HepG2 (cell line): ENCODE measurements at regions not wholly inside any gene's neighbourhood (a gene's known extent, or its start where the extent isn't known, plus 50 kb on each side); places are given as distances from the start of the nearest gene placed in this dataset.

Experiments used
- DBP ChIP-seq: sonication (generic); formaldehyde crosslinking; IDR thresholded peaks from 2 replicates; pipeline ENCODE4 v1.4.0; 2020; ENCODE audit warnings: missing genetic modification reagents; ENCODE audit errors: not compliant biosample characterization
- EP300 ChIP-seq, 3 experiments: sonication (generic) in 1 of 3; formaldehyde crosslinking in 1 of 3; IDR thresholded peaks; 2 replicates each; pipeline versions ENCODE4 v1.5.1 to v1.6.1; 2011 to 2020; ENCODE audit warnings: low read depth in 2 of 3, low read length in 2 of 3, borderline replicate concordance in 1 of 3, improper control_type of control experiment in 1 of 3, mild to moderate bottlenecking in 1 of 3, missing genetic modification reagents in 1 of 3, moderate library complexity in 1 of 3
- FOXA3 ChIP-seq: IDR thresholded peaks from 2 replicates; pipeline ENCODE4 v1.6.1; 2016; ENCODE audit warnings: missing genetic modification reagents, missing compliant biosample characterization
- HNRNPUL1 ChIP-seq: fragments of 200-400 bp; formaldehyde crosslinking; IDR thresholded peaks from 2 replicates; pipeline ENCODE4 v1.6.1; 2017; ENCODE audit warnings: low read depth, mild to moderate bottlenecking, low read length, moderate library complexity
- IKZF5 ChIP-seq: IDR thresholded peaks from 2 replicates; pipeline ENCODE4 v1.6.1; 2018; ENCODE audit warnings: missing genetic modification reagents, mild to moderate bottlenecking, missing compliant biosample characterization
- MEIS2 ChIP-seq: sonication (generic); formaldehyde crosslinking; IDR thresholded peaks from 2 replicates; pipeline ENCODE4 v1.9.0; 2021; ENCODE audit warnings: mild to moderate bottlenecking, missing genetic modification reagents
- MTF1 ChIP-seq: sonication (generic); formaldehyde crosslinking; IDR thresholded peaks from 2 replicates; pipeline ENCODE4 v1.5.0; 2020; ENCODE audit warnings: missing genetic modification reagents
- PRDM10 ChIP-seq: sonication (generic); formaldehyde crosslinking; IDR thresholded peaks from 2 replicates; pipeline ENCODE4 v1.4.0; 2020; ENCODE audit warnings: low read depth, missing genetic modification reagents
- REL ChIP-seq: sonication (generic); formaldehyde crosslinking; conservative IDR thresholded peaks from 2 replicates; pipeline ENCODE4 v1.8.0; 2022; ENCODE audit warnings: mild to moderate bottlenecking, missing genetic modification reagents, moderate library complexity
- SOX13 ChIP-seq, 3 experiments: fragments of 450-650 bp in 1 of 3; sonication (generic) in 1 of 3; formaldehyde crosslinking in 1 of 3; IDR thresholded peaks in 2 of 3; conservative IDR thresholded peaks in 1 of 3; 2 replicates each; pipeline versions ENCODE4 v1.5.0 to v1.6.1; 2016 to 2020; ENCODE audit warnings: antibody characterized with exemption in 1 of 3, mild to moderate bottlenecking in 1 of 3, missing compliant biosample characterization in 1 of 3, missing genetic modification reagents in 1 of 3, moderate library complexity in 1 of 3
- SP140L ChIP-seq: sonication (generic); formaldehyde crosslinking; IDR thresholded peaks from 2 replicates; pipeline ENCODE4 v1.4.0; 2020; ENCODE audit warnings: missing genetic modification reagents, borderline replicate concordance
- XBP1 ChIP-seq: sonication (generic); formaldehyde crosslinking; IDR thresholded peaks from 2 replicates; pipeline ENCODE4 v1.5.0; 2020; ENCODE audit warnings: missing genetic modification reagents
- ZC3H4 ChIP-seq: sonication (generic); formaldehyde crosslinking; IDR thresholded peaks from 2 replicates; pipeline ENCODE4 v1.4.0; 2020; ENCODE audit warnings: missing genetic modification reagents, borderline replicate concordance
- ZNF234 ChIP-seq: sonication (generic); formaldehyde crosslinking; conservative IDR thresholded peaks from 2 replicates; pipeline ENCODE4 v1.5.1; 2020; ENCODE audit warnings: mild to moderate bottlenecking, missing genetic modification reagents
- ZNF260 ChIP-seq: sonication (generic); formaldehyde crosslinking; IDR thresholded peaks from 2 replicates; pipeline ENCODE4 v1.4.0; 2020; ENCODE audit warnings: missing genetic modification reagents, low read depth, mild to moderate bottlenecking, borderline replicate concordance
- ZNF503 ChIP-seq: sonication (generic); formaldehyde crosslinking; IDR thresholded peaks from 2 replicates; pipeline ENCODE4 v1.4.0; 2020; ENCODE audit warnings: missing genetic modification reagents
- ZNF713 ChIP-seq: sonication (generic); formaldehyde crosslinking; IDR thresholded peaks from 2 replicates; pipeline ENCODE4 v1.4.0; 2020; ENCODE audit warnings: mild to moderate bottlenecking, missing genetic modification reagents
- ZNF749 ChIP-seq: sonication (generic); formaldehyde crosslinking; IDR thresholded peaks from 2 replicates; pipeline ENCODE4 v1.8.0; 2022; ENCODE audit warnings: mild to moderate bottlenecking, missing genetic modification reagents, moderate library complexity, borderline replicate concordance
- ZXDC ChIP-seq: sonication (generic); formaldehyde crosslinking; IDR thresholded peaks from 2 replicates; pipeline ENCODE4 v1.5.0; 2020; ENCODE audit warnings: mild to moderate bottlenecking, missing genetic modification reagents

GRCh38 chr11:131099013-131099412 lies 182.7 kb upstream of the SNX19 start (continued):
- TF ChIP-seq SOX13 (IDR thresholded peaks at IDR 0.05) (no peak), SOX13 (CRISPR knock-in tag; conservative IDR thresholded peaks at IDR 0.05 in 1 of 2, IDR thresholded peaks at IDR 0.05 in 1 of 2) (peak in 1 of 2 experiments; percentile 59; a peak in 1 of 4 replicates), EP300 (IDR thresholded peaks at IDR 0.05; ENCODE audit: low read depth in 2 of 2, low read length in 2 of 2) (peak in 1 of 2 experiments; percentile 73; a peak in 2 of 4 replicates), EP300 (CRISPR knock-in tag; IDR thresholded peaks at IDR 0.05; ENCODE audit: borderline replicate concordance) (peak; percentile 75; the same call in 1 of the 2 replicates), HNRNPUL1 (no peak), ZXDC (CRISPR knock-in tag) (no peak), MTF1 (CRISPR knock-in tag) (no peak), DBP (CRISPR knock-in tag) (no peak), XBP1 (no peak), MEIS2 (CRISPR knock-in tag) (no peak), ZC3H4 (no peak), SP140L (CRISPR knock-in tag) (no peak), FOXA3 (CRISPR knock-in tag) (peak; percentile 90), ZNF503 (CRISPR knock-in tag) (no peak), ZNF749 (CRISPR knock-in tag) (no peak), REL (CRISPR knock-in tag) (no peak), ZNF713 (CRISPR knock-in tag) (no peak), IKZF5 (CRISPR knock-in tag) (no peak), ZNF234 (CRISPR knock-in tag) (no peak), PRDM10 (CRISPR knock-in tag) (no peak), ZNF260 (CRISPR knock-in tag) (no peak)
